HCT116 (cell line): ENCODE measurements at regions not wholly inside any gene's neighbourhood (a gene's known extent, or its start where the extent isn't known, plus 50 kb on each side); places are given as distances from the start of the nearest gene placed in this dataset.

Experiments
- CTCF ChIP-seq, 3 experiments: fragments of 200-600 bp in 1 of 3; sonication (generic) in 1 of 3; IDR thresholded peaks in 2 of 3; conservative IDR thresholded peaks in 1 of 3; 2 replicates each; pipeline ENCODE4 v1.5.1; 2012 to 2017; ENCODE audit warnings: low read depth in 2 of 3, low read length in 2 of 3, antibody characterized with exemption in 1 of 3, borderline replicate concordance in 1 of 3, control low read depth in 1 of 3, mild to moderate bottlenecking in 1 of 3, mixed read lengths in 1 of 3, mixed run types in 1 of 3, moderate library complexity in 1 of 3; ENCODE audit not compliant: insufficient read depth in 1 of 3
- POLR2AphosphoS5 ChIP-seq: IDR thresholded peaks from 2 replicates; pipeline ENCODE4 v1.6.1; 2011; ENCODE audit warnings: mild to moderate bottlenecking, low read depth, low read length, moderate library complexity
- SP1 ChIP-seq: IDR thresholded peaks from 2 replicates; pipeline ENCODE4 v1.6.1; 2012; ENCODE audit warnings: low read depth
- ZBTB33 ChIP-seq: IDR thresholded peaks from 2 replicates; pipeline ENCODE4 v1.6.1; 2011; ENCODE audit warnings: mild to moderate bottlenecking, low read length, moderate library complexity; ENCODE audit not compliant: insufficient replicate concordance; ENCODE audit errors: extremely low read depth

- TF ChIP-seq SP1 = no peak
- TF ChIP-seq CTCF (IDR thresholded peaks at IDR 0.05 in 2 of 3, conservative IDR thresholded peaks at IDR 0.05 in 1 of 3; ENCODE audit: borderline replicate concordance in 1 of 3, insufficient read depth in 1 of 3, low read depth in 2 of 3, low read length in 2 of 3) = no peak
- no peak for TF ChIP-seq POLR2AphosphoS5
- TF ChIP-seq ZBTB33 = no peak
Observed at GRCh38 chr5:7080501-7080900, 315.4 kb upstream of the ADCY2 start.
